Heart right ventricle (tissue), 16 donors: ENCODE measurements at regions not wholly inside any gene's neighbourhood (a gene's known extent, or its start where the extent isn't known, plus 50 kb on each side); places are given as distances from the start of the nearest gene placed in this dataset.

Source experiments
- ATAC-seq, 8 donors: fragments of 200-7000 bp; cut with Tn5 transposase; one replicate each; pipeline ENCODE4 v1.9.1; 2020; ENCODE audit warnings: mild to moderate bottlenecking in 8 of 8, moderate library complexity in 8 of 8, moderate number of reproducible peaks in 1 of 8
- DNase-seq, 2 donors: peaks; one replicate each; pipeline ENCODE4 v3.0.0-alpha.2; 2020
- H3K27ac ChIP-seq, 10 donors: fragments of 200-600 bp; sonication (generic) in 2 of 10; one replicate each; pipeline versions ENCODE4 v1.5.0 to v1.8.0; 2020 to 2022; ENCODE audit warnings: mild to moderate bottlenecking in 3 of 10
- H3K27me3 ChIP-seq, 7 donors: fragments of 200-600 bp; one replicate each; pipeline ENCODE4 v1.8.0; 2021 to 2022; ENCODE audit warnings: mild to moderate bottlenecking in 2 of 7
- H3K36me3 ChIP-seq, 9 donors: fragments of 200-600 bp; sonication (generic) in 1 of 9; one replicate each; pipeline versions ENCODE4 v1.5.0 to v1.8.0; 2020 to 2022; ENCODE audit warnings: mild to moderate bottlenecking in 2 of 9
- H3K4me1 ChIP-seq, 9 donors: fragments of 200-600 bp; sonication (generic) in 1 of 9; one replicate each; pipeline versions ENCODE4 v1.5.0 to v1.8.0; 2020 to 2022; ENCODE audit warnings: mild to moderate bottlenecking in 4 of 9
- H3K4me3 ChIP-seq, 10 donors: fragments of 200-600 bp; sonication (generic) in 2 of 10; one replicate each; pipeline versions ENCODE4 v1.5.0 to v1.8.0; 2020 to 2022; ENCODE audit warnings: mild to moderate bottlenecking in 7 of 10, moderate library complexity in 2 of 10
- H3K9me3 ChIP-seq, 11 donors: fragments of 200-600 bp in 10 of 11; sonication (generic) in 2 of 11; one replicate each; pipeline versions ENCODE4 v1.5.0 to v1.8.0; 2013 to 2022; ENCODE audit warnings: mild to moderate bottlenecking in 2 of 11, control low read depth in 1 of 11, moderate library complexity in 1 of 11
- WGBS, 2 donors: extraction: QIAGEN DNeasy Blood & Tissue Kit; methylation state at CpG; one replicate each; pipeline ENCODE4 v1.1.7; 2013; ENCODE audit warnings: inconsistent platforms in 1 of 2; 5-methylcytosine and 5-hydroxymethylcytosine counted together
- intact Hi-C, 10 donors: fragments of 100-400 bp; cut with DNase I; formaldehyde crosslinking; loops; one replicate each; pipeline versions ENCODE4 v1.11.1 to v1.14.2; 2022
- TF ChIP-seq, protein P1 (sequence below), 9 donors: fragments of 200-600 bp; sonication (generic) in 2 of 9; IDR thresholded peaks; one replicate each; pipeline versions ENCODE4 v1.5.0 to v1.8.0; 2021 to 2022; ENCODE audit warnings: antibody characterized with exemption in 9 of 9, mild to moderate bottlenecking in 5 of 9, moderate library complexity in 1 of 9
- donor health status: Arrhythmogenic right ventricular cardiomyopathy.
- donor health status: ischemic (EF 13 %, LVEDD 7.1; RV severe dilation, severe dysfunction).
- donor health status: healthy with polysubstance abuse.
- donor health status: DM: no; HTN: yes; CAD: no.
- donor health status: DM: no; HTN: no; CAD: no.
- donor health status: ischemic (EF 25% LVEDD 6.9; RV normal size, moderate dysfunction).
- donor health status: ischemic (EF 25% LVEDD 5.7; RV mildly dilated, moderate dysfunction).
- donor health status: healthy.
- donor health status: DM: yes; HTN: yes; CAD: no.
- donor health status: Ischemic cardiomyopathy.
- donor health status: ischemic (EF 35%, LVEDD 5.7; RV mildly dilated, moderate dysfunction).
- donor health status: nonischemic (EF 11% LVEDD 7.7; RV severe dilation, severe dysfunction).
- donor health status: DM: yes; HTN: yes; CAD: no.
- donor health status: PGD.
- donor health status: ischemic (EF 29% LVEDD 5.4; RV normal size, mild dysfunction).
- donor health status: nonischemic (EF 23%, LVEDD 6.1; RV moderate dilation, normal function).

GRCh38 chr3:35946854-35947515, 307.7 kb downstream of the ARPP21 start:
- DNase-seq, result no peak
- TF ChIP-seq, protein P1, sequence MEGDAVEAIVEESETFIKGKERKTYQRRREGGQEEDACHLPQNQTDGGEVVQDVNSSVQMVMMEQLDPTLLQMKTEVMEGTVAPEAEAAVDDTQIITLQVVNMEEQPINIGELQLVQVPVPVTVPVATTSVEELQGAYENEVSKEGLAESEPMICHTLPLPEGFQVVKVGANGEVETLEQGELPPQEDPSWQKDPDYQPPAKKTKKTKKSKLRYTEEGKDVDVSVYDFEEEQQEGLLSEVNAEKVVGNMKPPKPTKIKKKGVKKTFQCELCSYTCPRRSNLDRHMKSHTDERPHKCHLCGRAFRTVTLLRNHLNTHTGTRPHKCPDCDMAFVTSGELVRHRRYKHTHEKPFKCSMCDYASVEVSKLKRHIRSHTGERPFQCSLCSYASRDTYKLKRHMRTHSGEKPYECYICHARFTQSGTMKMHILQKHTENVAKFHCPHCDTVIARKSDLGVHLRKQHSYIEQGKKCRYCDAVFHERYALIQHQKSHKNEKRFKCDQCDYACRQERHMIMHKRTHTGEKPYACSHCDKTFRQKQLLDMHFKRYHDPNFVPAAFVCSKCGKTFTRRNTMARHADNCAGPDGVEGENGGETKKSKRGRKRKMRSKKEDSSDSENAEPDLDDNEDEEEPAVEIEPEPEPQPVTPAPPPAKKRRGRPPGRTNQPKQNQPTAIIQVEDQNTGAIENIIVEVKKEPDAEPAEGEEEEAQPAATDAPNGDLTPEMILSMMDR (IDR thresholded peaks at IDR 0.05), result no peak
- ATAC-seq, result no peak
- Histone ChIP-seq H3K27ac (no peak overlapping the region), H3K9me3 (no peaks in the 10 kb centered on the region), H3K36me3 (no peaks in the 10 kb centered on the region), H3K4me1 (no peaks in the 10 kb centered on the region), H3K4me3 (no peak overlapping the region), H3K27me3 (no peaks in the 10 kb centered on the region)
- 81 to 85% methylated on average over 2 of the region's 2 CpGs for WGBS, 2 donors
- intact Hi-C loops, result no loop called here

- H3K4me1 ChIP-seq, result peaks cover 0 to 3% (median 0%) of the 10 kb centered on the region in 9 donors
- ATAC-seq (no peak), DNase-seq (no peak)
- H3K27me3 ChIP-seq, result no peaks in the 10 kb centered on the region
- WGBS, 2 donors, result 95 to 97% methylated on average over 1 of the region's 1 CpG
- H3K36me3 ChIP-seq, result no peaks in the 10 kb centered on the region
- no peaks in the 10 kb centered on the region for H3K9me3 ChIP-seq
- intact Hi-C loops, result no loop called here
- no peak overlapping the region for H3K4me3 ChIP-seq
- H3K27ac ChIP-seq, result no peak overlapping the region
- TF ChIP-seq, protein P1 (IDR thresholded peaks at IDR 0.05), result no peak
Observed at GRCh38 chr3:35950021-35950420, 310.7 kb downstream of the ARPP21 start.

DNA sequence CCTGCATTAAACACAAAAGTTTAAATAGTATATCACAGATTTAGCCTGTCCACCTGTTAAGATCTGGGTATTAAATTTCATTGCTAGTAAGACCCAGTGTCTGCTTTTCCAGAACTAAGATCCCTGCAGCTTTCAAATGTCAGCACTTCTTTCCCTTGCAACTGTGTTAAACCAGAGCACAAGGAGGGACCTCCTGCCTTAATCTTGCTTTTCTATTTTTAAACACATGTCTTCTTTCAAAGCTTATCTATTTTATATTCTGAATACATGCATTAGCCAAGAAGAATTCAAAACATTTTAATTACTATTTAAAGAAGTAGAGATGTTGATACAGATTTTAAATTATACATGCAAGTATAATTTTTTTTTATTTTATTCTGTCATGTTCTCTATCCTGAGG, 315.1 kb downstream of the ARPP21 start:
- Histone ChIP-seq H3K36me3 (no peaks in the 10 kb centered on the region), H3K9me3 (peaks cover 0 to 16% (median 0%) of the 10 kb centered on the region in 11 donors), H3K4me1 (peaks cover 0 to 3% (median 0%) of the 10 kb centered on the region in 9 donors), H3K27ac (no peak overlapping the region), H3K27me3 (no peaks in the 10 kb centered on the region), H3K4me3 (no peak overlapping the region)
- TF ChIP-seq, protein P1 (IDR thresholded peaks at IDR 0.05), result no peak
- ATAC-seq, result no peak
- intact Hi-C loops, result no loop called here
- no peak for DNase-seq

DNA sequence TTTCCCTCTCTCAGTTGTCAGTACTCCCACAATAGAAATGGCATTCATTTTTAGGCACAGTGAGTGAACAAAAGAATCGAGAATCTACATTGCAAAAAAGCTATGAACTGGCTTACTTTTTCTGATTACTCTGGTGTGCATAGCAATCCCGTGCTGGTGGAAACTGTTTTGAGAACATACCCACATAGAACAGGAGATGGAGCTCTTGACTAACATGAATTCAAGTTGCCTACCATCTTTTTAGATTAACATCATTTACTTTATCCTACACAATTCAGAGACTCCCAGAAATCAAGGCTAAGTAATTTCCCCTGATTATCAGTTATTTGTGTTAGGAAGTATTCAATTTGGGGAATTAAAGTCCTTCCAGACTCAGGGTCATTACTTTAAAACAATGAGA, 326.6 kb downstream of the ARPP21 start:
- ATAC-seq (peak in 1 of 8 donors; percentile 51), DNase-seq (no peak)
- TF ChIP-seq, protein P1 (IDR thresholded peaks at IDR 0.05), result peak; percentile 12 to 79 (median 64)
- WGBS, 2 donors, result 5 to 14% methylated on average over 2 of the region's 2 CpGs
- Histone ChIP-seq H3K9me3 (no peaks in the 10 kb centered on the region), H3K27ac (no peak overlapping the region), H3K27me3 (no peaks in the 10 kb centered on the region), H3K4me3 (no peak overlapping the region), H3K36me3 (no peaks in the 10 kb centered on the region), H3K4me1 (peaks cover 0 to 18% (median 4%) of the 10 kb centered on the region in 9 donors)
- intact Hi-C loops, result loop anchor here in 9 of 10 donors (2.0 to 10.0 kb wide), 4 partner anchors 579 to 1459 kb away; no protein-coding TSS in a partner anchor
